Muscle layer of duodenum (tissue), 2 donors: ENCODE measurements at regions not wholly inside any gene's neighbourhood (a gene's known extent, or its start where the extent isn't known, plus 50 kb on each side); places are given as distances from the start of the nearest gene placed in this dataset.

Experiments
- H3K27ac ChIP-seq: one replicate; pipeline ENCODE4 v1.7.0; 2013; ENCODE audit warnings: mild to moderate bottlenecking, low read length
- H3K27me3 ChIP-seq: one replicate; pipeline ENCODE4 v1.7.0; 2013; ENCODE audit warnings: low read depth, mild to moderate bottlenecking, control low read depth, low read length
- H3K36me3 ChIP-seq, 2 donors: one replicate each; pipeline ENCODE4 v1.7.0; 2013; ENCODE audit warnings: low read length in 2 of 2, control low read depth in 1 of 2, mild to moderate bottlenecking in 1 of 2; ENCODE audit not compliant: insufficient read depth in 2 of 2, control insufficient read depth in 1 of 2
- H3K4me1 ChIP-seq, 2 donors: one replicate each; pipeline ENCODE4 v1.7.0; 2013; ENCODE audit warnings: low read length in 2 of 2, mild to moderate bottlenecking in 2 of 2, control low read depth in 1 of 2, moderate library complexity in 1 of 2; ENCODE audit not compliant: insufficient read depth in 2 of 2, control insufficient read depth in 1 of 2
- H3K4me3 ChIP-seq, 2 donors: one replicate each; pipeline ENCODE4 v1.7.0; 2013; ENCODE audit warnings: low read length in 2 of 2, low read depth in 1 of 2, mild to moderate bottlenecking in 1 of 2
- H3K9me3 ChIP-seq, 2 donors: one replicate each; pipeline ENCODE4 v1.7.0; 2013; ENCODE audit warnings: low read length in 2 of 2, control low read depth in 1 of 2, mild to moderate bottlenecking in 1 of 2; ENCODE audit not compliant: control insufficient read depth in 1 of 2
- donor health status: healthy.

- Histone ChIP-seq H3K4me3 (no peak overlapping the region), H3K4me1 (no peaks in the 10 kb centered on the region), H3K27ac (no peak overlapping the region), H3K9me3 (no peaks in the 10 kb centered on the region), H3K36me3 (no peaks in the 10 kb centered on the region), H3K27me3 (no peaks in the 10 kb centered on the region)
Observed at GRCh38 chr9:22739712-22740111, 293.1 kb downstream of the DMRTA1 start.

- H3K27ac ChIP-seq = no peak overlapping the region
Observed at GRCh38 chr9:22740781-22741180, 294.2 kb downstream of the DMRTA1 start.

GRCh38 chr9:22742401-22742800, 295.8 kb downstream of the DMRTA1 start:
- H3K9me3 ChIP-seq = no peaks in the 10 kb centered on the region
- no peak overlapping the region for H3K27ac ChIP-seq
- no peaks in the 10 kb centered on the region for H3K36me3 ChIP-seq
- H3K4me3 ChIP-seq = no peak overlapping the region
- H3K27me3 ChIP-seq = no peaks in the 10 kb centered on the region
- no peaks in the 10 kb centered on the region for H3K4me1 ChIP-seq

More at GRCh38 chr9:22740781-22741180, 294.2 kb downstream of the DMRTA1 start:
- Histone ChIP-seq H3K36me3 (no peaks in the 10 kb centered on the region), H3K27me3 (no peaks in the 10 kb centered on the region), H3K9me3 (no peaks in the 10 kb centered on the region), H3K4me1 (no peaks in the 10 kb centered on the region), H3K4me3 (no peak overlapping the region)

- Histone ChIP-seq H3K27ac (no peak overlapping the region), H3K9me3 (no peaks in the 10 kb centered on the region), H3K4me1 (no peaks in the 10 kb centered on the region)
Observed at GRCh38 chr9:22773501-22774220, 327.0 kb downstream of the DMRTA1 start.

GRCh38 chr9:22790329-22790728, 343.7 kb downstream of the DMRTA1 start:
- H3K4me1 ChIP-seq = no peaks in the 10 kb centered on the region
- H3K4me3 ChIP-seq = no peak overlapping the region
- no peak overlapping the region for H3K27ac ChIP-seq
- H3K9me3 ChIP-seq = no peaks in the 10 kb centered on the region
- H3K27me3 ChIP-seq = no peaks in the 10 kb centered on the region
- H3K36me3 ChIP-seq = no peaks in the 10 kb centered on the region

More at GRCh38 chr9:22773501-22774220, 327.0 kb downstream of the DMRTA1 start:
- Histone ChIP-seq H3K36me3 (no peaks in the 10 kb centered on the region), H3K27me3 (no peaks in the 10 kb centered on the region), H3K4me3 (no peak overlapping the region)

GRCh38 chr9:22808876-22809275, 362.3 kb downstream of the DMRTA1 start:
- Histone ChIP-seq H3K4me3 (no peak overlapping the region), H3K36me3 (no peaks in the 10 kb centered on the region), H3K4me1 (no peaks in the 10 kb centered on the region), H3K9me3 (peaks cover 0 to 4% of the 10 kb centered on the region in 2 donors), H3K27ac (no peak overlapping the region), H3K27me3 (no peaks in the 10 kb centered on the region)

- no peaks in the 10 kb centered on the region for H3K9me3 ChIP-seq
- no peaks in the 10 kb centered on the region for H3K4me1 ChIP-seq
Observed at GRCh38 chr9:22809371-22809770, 362.7 kb downstream of the DMRTA1 start.

GRCh38 chr9:22813529-22813928, 366.9 kb downstream of the DMRTA1 start:
- Histone ChIP-seq H3K36me3 (no peaks in the 10 kb centered on the region), H3K4me1 (no peaks in the 10 kb centered on the region), H3K27ac (no peak overlapping the region), H3K27me3 (no peaks in the 10 kb centered on the region), H3K9me3 (no peaks in the 10 kb centered on the region), H3K4me3 (no peak overlapping the region)

More at GRCh38 chr9:22809371-22809770, 362.7 kb downstream of the DMRTA1 start:
- no peak overlapping the region for H3K4me3 ChIP-seq
- no peaks in the 10 kb centered on the region for H3K27me3 ChIP-seq
- no peaks in the 10 kb centered on the region for H3K36me3 ChIP-seq
- no peak overlapping the region for H3K27ac ChIP-seq

GRCh38 chr9:22815246-22815645, 368.6 kb downstream of the DMRTA1 start:
- Histone ChIP-seq H3K27ac (no peak overlapping the region), H3K27me3 (no peaks in the 10 kb centered on the region), H3K4me1 (no peaks in the 10 kb centered on the region), H3K36me3 (no peaks in the 10 kb centered on the region), H3K4me3 (no peak overlapping the region), H3K9me3 (no peaks in the 10 kb centered on the region)

GRCh38 chr9:22817181-22817580, 370.6 kb downstream of the DMRTA1 start:
- H3K9me3 ChIP-seq = no peaks in the 10 kb centered on the region
- no peak overlapping the region for H3K4me3 ChIP-seq
- H3K27me3 ChIP-seq = no peaks in the 10 kb centered on the region
- no peak overlapping the region for H3K27ac ChIP-seq
- no peaks in the 10 kb centered on the region for H3K36me3 ChIP-seq
- H3K4me1 ChIP-seq = no peaks in the 10 kb centered on the region

- no peak overlapping the region for H3K27ac ChIP-seq
- H3K4me1 ChIP-seq = no peaks in the 10 kb centered on the region
- peaks cover 0 to 8% of the 10 kb centered on the region in 2 donors for H3K9me3 ChIP-seq
- H3K27me3 ChIP-seq = no peaks in the 10 kb centered on the region
- H3K4me3 ChIP-seq = no peak overlapping the region
- no peaks in the 10 kb centered on the region for H3K36me3 ChIP-seq
Observed at GRCh38 chr9:22829236-22829635, 382.6 kb downstream of the DMRTA1 start.

GRCh38 chr9:22838266-22838665, 391.6 kb downstream of the DMRTA1 start:
- Histone ChIP-seq H3K36me3 (no peaks in the 10 kb centered on the region), H3K9me3 (peaks cover 0 to 3% of the 10 kb centered on the region in 2 donors)

More at GRCh38 chr9:22838266-22838665, 391.6 kb downstream of the DMRTA1 start:
- no peak overlapping the region for H3K27ac ChIP-seq
- no peak overlapping the region for H3K4me3 ChIP-seq
- H3K27me3 ChIP-seq = no peaks in the 10 kb centered on the region
- no peaks in the 10 kb centered on the region for H3K4me1 ChIP-seq
